ENCODE measurements at regions not wholly inside any gene's neighbourhood (a gene's known extent, or its start where the extent isn't known, plus 50 kb on each side); places are given as distances from the start of the nearest gene placed in this dataset.

GRCh38 chr12:42828836-42829235 is 239.3 kb upstream of the PRICKLE1 start:
- peaks cover 0 to 2% of the 10 kb centered on the region in 2 experiments; a peak in 1 of 5 replicates for H3K9me3 Mint-ChIP-seq
- Histone ChIP-seq H3K18ac (ENCODE audit: insufficient read length, low read depth, low read length) (no peak overlapping the region), H3K4me2 (ENCODE audit: insufficient read depth, insufficient read length, low read length) (no peak overlapping the region), H3K27ac (ENCODE audit: insufficient read length, low read depth, low read length) (no peak overlapping the region), H3K79me2 (ENCODE audit: insufficient read depth, low read length) (no peaks in the 10 kb centered on the region), H3K56ac (ENCODE audit: insufficient read length, low read depth, low read length) (no peak overlapping the region), H2BK5ac (ENCODE audit: insufficient read length, low read length) (no peak overlapping the region), H4K8ac (replicated peaks; ENCODE audit: insufficient read length, low read depth, low read length) (no peak overlapping the region), H2BK12ac (ENCODE audit: insufficient read length, low read depth, low read length) (no peak overlapping the region), H4K91ac (ENCODE audit: insufficient read length, low read depth, low read length) (no peak overlapping the region), H4K5ac (ENCODE audit: insufficient read length, low read depth, low read length) (no peak overlapping the region), H3K23ac (ENCODE audit: insufficient read length, low read depth, low read length) (no peak overlapping the region), H3K4me1 (ENCODE audit: insufficient read depth, low read length) (no peaks in the 10 kb centered on the region), H2BK120ac (ENCODE audit: low read depth, low read length, poor library complexity, severe bottlenecking) (no peak overlapping the region), H2BK20ac (ENCODE audit: low read depth, low read length, poor library complexity, severe bottlenecking) (no peak overlapping the region), H2BK15ac (ENCODE audit: low read depth, low read length) (no peak overlapping the region), H2AK5ac (ENCODE audit: insufficient read length, low read length) (no peak overlapping the region), H4K20me1 (ENCODE audit: control insufficient read depth, insufficient read depth, insufficient read length) (no peaks in the 10 kb centered on the region), H3K27me3 (ENCODE audit: insufficient read depth, low read length) (no peaks in the 10 kb centered on the region), H3K14ac (ENCODE audit: insufficient read depth, low read length) (no peak overlapping the region), H3K4ac (ENCODE audit: low read depth, low read length) (no peak overlapping the region), H3T11ph (ENCODE audit: low read length) (no peak overlapping the region), H3K23me2 (ENCODE audit: insufficient read length, low read depth, low read length, poor library complexity, severe bottlenecking) (no peaks in the 10 kb centered on the region), H3K9me3 (ENCODE audit: control insufficient read depth, low read depth, low read length) (no peaks in the 10 kb centered on the region), H2AFZ (ENCODE audit: low read length) (no peak overlapping the region), H3K9ac (ENCODE audit: extremely low read depth, insufficient read length, low read length) (no peak overlapping the region), H3K79me1 (ENCODE audit: insufficient read depth, low read depth, low read length, poor library complexity, severe bottlenecking) (no peaks in the 10 kb centered on the region)
- peaks cover 3 to 7% of the 10 kb centered on the region in 2 experiments; a peak in 3 of 4 replicates for H3K4me1 Mint-ChIP-seq
- no peaks in the 10 kb centered on the region for H3K27me3 Mint-ChIP-seq (ENCODE audit: low read depth)
- DNase-seq: no peak
- no CpG with 5 or more reads among the region's 4 CpGs for WGBS (ENCODE audit: extremely low coverage, insufficient read length, low lambda C conversion rate)
- no peaks in the 10 kb centered on the region; a peak in 1 of 7 replicates for H3K36me3 Mint-ChIP-seq (ENCODE audit: insufficient read depth in 1 of 3, low read depth in 3 of 3)
- no peak for TF ChIP-seq CTCF (conservative IDR thresholded peaks at IDR 0.05)
- no peak overlapping the region for H3K27ac Mint-ChIP-seq
- no peak overlapping the region for H3K4me3 Mint-ChIP-seq
